ENCODE measurements at regions not wholly inside any gene's neighbourhood (a gene's known extent, or its start where the extent isn't known, plus 50 kb on each side); places are given as distances from the start of the nearest gene placed in this dataset.

- TF ChIP-seq KDM1A (IDR thresholded peaks at IDR 0.05; ENCODE audit: borderline replicate concordance, low read length): no peak
These were observed 103.3 kb upstream of the NCK2 start (continued) for GRCh38 chr2:105641389-105641811.
